Osteoblast (primary cell): ENCODE measurements at regions not wholly inside any gene's neighbourhood (a gene's known extent, or its start where the extent isn't known, plus 50 kb on each side); places are given as distances from the start of the nearest gene placed in this dataset.

Source experiments
- DNase-seq: peaks from one replicate; pipeline ENCODE4 v3.0.0; 2011; ENCODE audit warnings: low spot score, mixed read lengths; ENCODE audit not compliant: insufficient read length; ENCODE audit errors: missing footprints
- H2AFZ ChIP-seq: 2 replicates; pipeline ENCODE4 v1.6.0; 2011; ENCODE audit warnings: mild to moderate bottlenecking, low read length
- H3K27ac ChIP-seq: 2 replicates; pipeline ENCODE4 v1.5.1; 2011; ENCODE audit warnings: mild to moderate bottlenecking, low read depth, low read length, moderate library complexity
- H3K27me3 ChIP-seq: 2 replicates; pipeline ENCODE4 v1.6.0; 2012; ENCODE audit warnings: mild to moderate bottlenecking, control low read depth, inconsistent platforms, low read length, moderate library complexity; ENCODE audit not compliant: insufficient read depth
- H3K36me3 ChIP-seq: 2 replicates; pipeline ENCODE4 v1.5.1; 2011; ENCODE audit warnings: mild to moderate bottlenecking, low read length, control low read depth, moderate library complexity; ENCODE audit not compliant: insufficient read depth
- H3K4me1 ChIP-seq: 2 replicates; pipeline ENCODE4 v1.5.1; 2011; ENCODE audit warnings: mild to moderate bottlenecking, low read length, control low read depth, moderate library complexity; ENCODE audit not compliant: insufficient read depth
- H3K4me2 ChIP-seq: 2 replicates; pipeline ENCODE4 v1.6.0; 2011; ENCODE audit warnings: mild to moderate bottlenecking, low read length; ENCODE audit not compliant: insufficient read depth
- H3K4me3 ChIP-seq: fragments of 200-600 bp; sonication (generic); 3 replicates; pipeline ENCODE4 v1.5.1; 2012; ENCODE audit warnings: mild to moderate bottlenecking, low read length, inconsistent platforms; ENCODE audit not compliant: insufficient read depth
- H3K79me2 ChIP-seq: 2 replicates; pipeline ENCODE4 v1.6.0; 2012; ENCODE audit warnings: mild to moderate bottlenecking, low read length, control low read depth, inconsistent platforms; ENCODE audit not compliant: insufficient read depth
- H3K9me3 ChIP-seq: 2 replicates; pipeline ENCODE4 v1.5.1; 2011; ENCODE audit warnings: low read depth, low read length, control low read depth
- H4K20me1 ChIP-seq: 2 replicates; pipeline ENCODE4 v1.6.0; 2012; ENCODE audit warnings: mild to moderate bottlenecking, low read length, control low read depth; ENCODE audit not compliant: insufficient read depth
- TF ChIP-seq, protein P1 (sequence below): IDR thresholded peaks from 2 replicates; pipeline ENCODE4 v1.5.1; 2011; ENCODE audit warnings: mild to moderate bottlenecking, low read depth, low read length, moderate library complexity; ENCODE audit errors: extremely low read depth

DNA sequence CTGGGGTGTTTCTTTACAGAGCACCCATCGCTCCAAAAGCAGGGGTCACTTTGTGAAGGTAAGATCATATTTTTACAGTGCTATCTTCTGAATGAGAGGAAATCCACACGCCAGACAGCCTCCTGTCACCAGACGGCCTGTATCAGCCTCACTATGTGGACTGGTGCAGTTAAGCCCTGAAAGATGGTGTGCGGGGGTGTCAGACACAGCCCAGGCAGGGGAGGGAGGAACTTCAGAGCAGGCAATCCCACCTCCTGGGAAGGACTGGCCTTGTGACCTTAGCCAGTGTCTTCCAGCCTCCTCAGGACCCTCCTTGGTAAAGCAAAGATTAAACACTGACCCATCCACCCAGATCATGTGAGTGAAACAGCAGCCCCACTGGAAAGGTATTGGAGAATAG, 249.4 kb upstream of the CTAGE1 start:
- no peaks in the 10 kb centered on the region for H3K79me2 ChIP-seq
- no peak overlapping the region for H3K4me2 ChIP-seq
- H4K20me1 ChIP-seq: no peaks in the 10 kb centered on the region
- TF ChIP-seq, protein P1, sequence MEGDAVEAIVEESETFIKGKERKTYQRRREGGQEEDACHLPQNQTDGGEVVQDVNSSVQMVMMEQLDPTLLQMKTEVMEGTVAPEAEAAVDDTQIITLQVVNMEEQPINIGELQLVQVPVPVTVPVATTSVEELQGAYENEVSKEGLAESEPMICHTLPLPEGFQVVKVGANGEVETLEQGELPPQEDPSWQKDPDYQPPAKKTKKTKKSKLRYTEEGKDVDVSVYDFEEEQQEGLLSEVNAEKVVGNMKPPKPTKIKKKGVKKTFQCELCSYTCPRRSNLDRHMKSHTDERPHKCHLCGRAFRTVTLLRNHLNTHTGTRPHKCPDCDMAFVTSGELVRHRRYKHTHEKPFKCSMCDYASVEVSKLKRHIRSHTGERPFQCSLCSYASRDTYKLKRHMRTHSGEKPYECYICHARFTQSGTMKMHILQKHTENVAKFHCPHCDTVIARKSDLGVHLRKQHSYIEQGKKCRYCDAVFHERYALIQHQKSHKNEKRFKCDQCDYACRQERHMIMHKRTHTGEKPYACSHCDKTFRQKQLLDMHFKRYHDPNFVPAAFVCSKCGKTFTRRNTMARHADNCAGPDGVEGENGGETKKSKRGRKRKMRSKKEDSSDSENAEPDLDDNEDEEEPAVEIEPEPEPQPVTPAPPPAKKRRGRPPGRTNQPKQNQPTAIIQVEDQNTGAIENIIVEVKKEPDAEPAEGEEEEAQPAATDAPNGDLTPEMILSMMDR: no peak
- no peak overlapping the region for H3K4me3 ChIP-seq
- peak overlapping the region; percentile 72 for H2AFZ ChIP-seq
- H3K27ac ChIP-seq: peak overlapping the region; percentile 89
- DNase-seq: peak; percentile 3
- H3K9me3 ChIP-seq: peaks cover 2% of the 10 kb centered on the region
- no peaks in the 10 kb centered on the region for H3K27me3 ChIP-seq
- H3K36me3 ChIP-seq: no peaks in the 10 kb centered on the region
- H3K4me1 ChIP-seq: peaks cover 39% of the 10 kb centered on the region

DNA sequence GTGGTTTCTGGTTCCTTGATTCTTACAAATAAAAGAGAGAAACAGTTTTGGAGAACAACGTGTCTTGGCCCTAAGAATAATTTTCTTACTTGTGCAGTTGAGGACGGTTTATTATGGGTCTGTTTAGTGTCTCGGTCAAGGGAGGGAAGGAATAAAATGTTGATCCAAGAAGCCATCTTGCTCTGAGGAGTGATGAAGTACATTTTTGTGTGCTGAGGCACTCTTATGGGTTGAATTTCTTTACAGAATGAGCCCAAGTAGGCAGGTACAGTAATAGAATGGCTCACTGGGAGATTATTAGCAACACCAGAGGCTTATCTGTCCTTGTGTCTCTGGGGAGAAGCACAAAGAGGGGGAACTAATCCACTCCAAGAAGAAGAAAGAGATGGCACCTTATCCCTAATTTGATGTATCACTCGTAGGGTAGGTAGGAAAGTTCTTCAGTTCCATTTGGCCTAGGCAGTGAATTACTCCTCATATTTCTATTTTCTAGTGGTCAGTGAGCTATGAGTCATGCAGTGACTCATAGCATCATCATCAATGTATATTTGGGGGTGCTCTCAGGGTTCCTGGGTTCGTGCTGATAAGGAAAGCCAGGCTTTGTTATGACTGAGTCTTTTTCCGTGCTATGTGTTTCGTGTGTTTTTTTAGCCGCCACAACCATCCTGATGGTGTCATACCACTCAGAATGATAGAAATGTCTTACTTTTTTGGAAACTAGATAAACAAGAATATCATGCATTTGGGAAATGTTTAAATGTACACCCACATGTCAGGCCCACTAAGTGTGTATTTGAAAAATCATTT, 250.1 kb upstream of the CTAGE1 start:
- H4K20me1 ChIP-seq: no peaks in the 10 kb centered on the region
- TF ChIP-seq, protein P1: no peak
- H3K4me2 ChIP-seq: peak overlapping the region; percentile 55
- H3K36me3 ChIP-seq: no peaks in the 10 kb centered on the region
- no peaks in the 10 kb centered on the region for H3K27me3 ChIP-seq
- H3K4me1 ChIP-seq: peaks cover 40% of the 10 kb centered on the region
- peak overlapping the region; percentile 72 for H2AFZ ChIP-seq
- H3K79me2 ChIP-seq: no peaks in the 10 kb centered on the region
- peak; percentile 36 for DNase-seq
- no peak overlapping the region for H3K4me3 ChIP-seq
- peak overlapping the region; percentile 89 for H3K27ac ChIP-seq
- H3K9me3 ChIP-seq: peaks cover 2% of the 10 kb centered on the region

DNA sequence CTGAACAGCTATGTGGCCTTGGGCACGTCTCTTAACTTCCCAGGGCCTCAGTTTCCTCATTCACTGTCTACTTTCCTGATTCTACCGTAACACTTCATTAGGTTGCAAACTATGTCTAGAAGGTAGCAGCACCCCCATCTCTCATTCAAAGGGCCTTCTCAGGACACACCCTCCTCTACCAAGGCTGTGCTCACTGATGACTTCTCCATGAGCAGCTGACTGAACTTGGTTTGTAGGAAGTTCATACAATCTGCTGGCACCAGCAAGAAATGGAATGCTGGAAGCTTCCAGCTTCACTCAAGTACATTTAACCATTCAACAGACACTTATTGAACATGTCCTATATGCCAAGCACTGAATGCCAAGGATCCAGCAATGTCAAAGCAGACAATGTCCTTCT, 250.8 kb upstream of the CTAGE1 start:
- Histone ChIP-seq H3K27ac (peak overlapping the region; percentile 89), H3K9me3 (peaks cover 2% of the 10 kb centered on the region), H3K27me3 (no peaks in the 10 kb centered on the region), H4K20me1 (no peaks in the 10 kb centered on the region), H3K4me1 (peaks cover 47% of the 10 kb centered on the region), H2AFZ (no peak overlapping the region), H3K4me3 (no peak overlapping the region), H3K36me3 (no peaks in the 10 kb centered on the region), H3K79me2 (no peaks in the 10 kb centered on the region), H3K4me2 (peak overlapping the region; percentile 35)
- TF ChIP-seq, protein P1: no peak
- DNase-seq: peak; percentile 57

DNA sequence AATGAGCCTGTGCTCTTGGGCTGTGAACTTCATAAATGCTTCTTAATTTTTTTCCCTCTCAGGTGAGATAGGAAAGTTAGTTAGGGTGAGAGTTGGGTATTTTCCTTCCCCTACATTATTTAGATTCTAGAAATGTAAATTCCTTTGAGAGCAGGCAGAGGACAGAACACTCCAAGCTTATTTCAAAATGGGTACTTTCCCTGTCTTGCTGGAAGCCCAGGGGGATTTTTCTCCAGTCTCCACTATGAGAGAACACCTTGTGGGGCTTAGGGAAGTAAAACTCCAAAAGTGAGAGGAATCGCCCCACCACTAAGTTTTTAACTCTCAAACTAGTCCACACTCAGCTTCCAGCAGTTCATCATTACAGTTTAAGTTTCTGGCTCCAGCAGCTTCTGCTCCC, 253.2 kb upstream of the CTAGE1 start:
- Histone ChIP-seq H4K20me1 (no peaks in the 10 kb centered on the region), H3K4me3 (no peak overlapping the region), H3K9me3 (no peaks in the 10 kb centered on the region), H3K79me2 (no peaks in the 10 kb centered on the region), H3K4me1 (peaks cover 64% of the 10 kb centered on the region), H3K27ac (peak overlapping the region; percentile 74), H3K36me3 (no peaks in the 10 kb centered on the region), H2AFZ (peak overlapping the region; percentile 5), H3K4me2 (no peak overlapping the region), H3K27me3 (no peaks in the 10 kb centered on the region)
- TF ChIP-seq, protein P1: no peak
- DNase-seq: no peak
